ENCODE measurements at regions not wholly inside any gene's neighbourhood (a gene's known extent, or its start where the extent isn't known, plus 50 kb on each side); places are given as distances from the start of the nearest gene placed in this dataset.

DNA sequence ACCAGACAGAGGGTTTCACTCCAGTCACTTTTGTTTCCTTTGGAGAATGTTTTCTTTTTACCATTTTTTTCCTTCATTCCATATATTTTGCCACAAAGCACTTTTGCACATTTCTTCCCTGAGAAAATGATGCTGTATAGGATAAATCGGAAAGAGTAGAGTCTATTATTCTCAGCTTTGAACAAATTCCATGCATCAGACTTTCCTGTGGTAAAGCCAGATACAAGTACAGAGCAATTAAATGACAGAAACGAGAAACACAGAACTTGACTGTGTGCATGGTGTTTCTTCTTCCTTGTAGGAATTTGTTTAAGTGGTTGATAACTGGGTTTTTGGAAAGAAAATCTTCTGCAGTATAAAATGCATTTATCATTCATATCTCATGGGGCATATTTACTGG, 107.4 kb upstream of the CSNK1A1L start:
- TF ChIP-seq, protein P1, sequence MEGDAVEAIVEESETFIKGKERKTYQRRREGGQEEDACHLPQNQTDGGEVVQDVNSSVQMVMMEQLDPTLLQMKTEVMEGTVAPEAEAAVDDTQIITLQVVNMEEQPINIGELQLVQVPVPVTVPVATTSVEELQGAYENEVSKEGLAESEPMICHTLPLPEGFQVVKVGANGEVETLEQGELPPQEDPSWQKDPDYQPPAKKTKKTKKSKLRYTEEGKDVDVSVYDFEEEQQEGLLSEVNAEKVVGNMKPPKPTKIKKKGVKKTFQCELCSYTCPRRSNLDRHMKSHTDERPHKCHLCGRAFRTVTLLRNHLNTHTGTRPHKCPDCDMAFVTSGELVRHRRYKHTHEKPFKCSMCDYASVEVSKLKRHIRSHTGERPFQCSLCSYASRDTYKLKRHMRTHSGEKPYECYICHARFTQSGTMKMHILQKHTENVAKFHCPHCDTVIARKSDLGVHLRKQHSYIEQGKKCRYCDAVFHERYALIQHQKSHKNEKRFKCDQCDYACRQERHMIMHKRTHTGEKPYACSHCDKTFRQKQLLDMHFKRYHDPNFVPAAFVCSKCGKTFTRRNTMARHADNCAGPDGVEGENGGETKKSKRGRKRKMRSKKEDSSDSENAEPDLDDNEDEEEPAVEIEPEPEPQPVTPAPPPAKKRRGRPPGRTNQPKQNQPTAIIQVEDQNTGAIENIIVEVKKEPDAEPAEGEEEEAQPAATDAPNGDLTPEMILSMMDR (tag by site-specific recombination; IDR thresholded peaks at IDR 0.05), result no peak
- TF ChIP-seq, protein P2, sequence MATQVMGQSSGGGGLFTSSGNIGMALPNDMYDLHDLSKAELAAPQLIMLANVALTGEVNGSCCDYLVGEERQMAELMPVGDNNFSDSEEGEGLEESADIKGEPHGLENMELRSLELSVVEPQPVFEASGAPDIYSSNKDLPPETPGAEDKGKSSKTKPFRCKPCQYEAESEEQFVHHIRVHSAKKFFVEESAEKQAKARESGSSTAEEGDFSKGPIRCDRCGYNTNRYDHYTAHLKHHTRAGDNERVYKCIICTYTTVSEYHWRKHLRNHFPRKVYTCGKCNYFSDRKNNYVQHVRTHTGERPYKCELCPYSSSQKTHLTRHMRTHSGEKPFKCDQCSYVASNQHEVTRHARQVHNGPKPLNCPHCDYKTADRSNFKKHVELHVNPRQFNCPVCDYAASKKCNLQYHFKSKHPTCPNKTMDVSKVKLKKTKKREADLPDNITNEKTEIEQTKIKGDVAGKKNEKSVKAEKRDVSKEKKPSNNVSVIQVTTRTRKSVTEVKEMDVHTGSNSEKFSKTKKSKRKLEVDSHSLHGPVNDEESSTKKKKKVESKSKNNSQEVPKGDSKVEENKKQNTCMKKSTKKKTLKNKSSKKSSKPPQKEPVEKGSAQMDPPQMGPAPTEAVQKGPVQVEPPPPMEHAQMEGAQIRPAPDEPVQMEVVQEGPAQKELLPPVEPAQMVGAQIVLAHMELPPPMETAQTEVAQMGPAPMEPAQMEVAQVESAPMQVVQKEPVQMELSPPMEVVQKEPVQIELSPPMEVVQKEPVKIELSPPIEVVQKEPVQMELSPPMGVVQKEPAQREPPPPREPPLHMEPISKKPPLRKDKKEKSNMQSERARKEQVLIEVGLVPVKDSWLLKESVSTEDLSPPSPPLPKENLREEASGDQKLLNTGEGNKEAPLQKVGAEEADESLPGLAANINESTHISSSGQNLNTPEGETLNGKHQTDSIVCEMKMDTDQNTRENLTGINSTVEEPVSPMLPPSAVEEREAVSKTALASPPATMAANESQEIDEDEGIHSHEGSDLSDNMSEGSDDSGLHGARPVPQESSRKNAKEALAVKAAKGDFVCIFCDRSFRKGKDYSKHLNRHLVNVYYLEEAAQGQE (tag by site-specific recombination; IDR thresholded peaks at IDR 0.05), result no peak
- no peak for TF ChIP-seq ZNF114 (tag by site-specific recombination; IDR thresholded peaks at IDR 0.05)
- TF ChIP-seq ZNF514 (tag by site-specific recombination; IDR thresholded peaks at IDR 0.05), result no peak
- TF ChIP-seq ZNF132 (tag by site-specific recombination; IDR thresholded peaks at IDR 0.05; ENCODE audit: borderline replicate concordance), result no peak
- no peak for TF ChIP-seq ZNF23 (tag by site-specific recombination; IDR thresholded peaks at IDR 0.05; ENCODE audit: borderline replicate concordance)

All from HEK293 (cell line).